Endothelial cell of umbilical vein (primary cell): ENCODE measurements at regions not wholly inside any gene's neighbourhood (a gene's known extent, or its start where the extent isn't known, plus 50 kb on each side); places are given as distances from the start of the nearest gene placed in this dataset.

Experiments used
- BruUV-seq: library from RNA; stranded (reverse); fragments of 400-500 nt; replicated peaks from 2 replicates; lab custom pipeline; 2021; lab: Mats Ljungman, UMichigan
- CTCF ChIA-PET: fragments of 300-600, 350-600 bp; sonication (Branson Sonifier 250); formaldehyde crosslinking; loops from one replicate; lab custom pipeline; 2021; ENCODE audit warnings: antibody characterized with exemption, inconsistent platforms; lab: Charles Lee
- POLR2A ChIA-PET: fragments of 300-600, 350-600 bp; sonication (Branson Sonifier 250); formaldehyde crosslinking; loops from one replicate; lab custom pipeline; 2021; ENCODE audit warnings: antibody characterized with exemption, inconsistent platforms; lab: Charles Lee
- DNase-seq: peaks from one replicate; pipeline ENCODE4 v3.0.0-alpha.2; 2011; ENCODE audit warnings: low read depth, low spot score
- FAIRE-seq: peaks from 2 replicates; lab custom pipeline; 2011; peaks lifted over from hg19 to GRCh38; lab: Jason Lieb, UNC
- H2AFZ ChIP-seq: 2 replicates; pipeline ENCODE4 v1.6.0; 2012; ENCODE audit warnings: low read depth, low read length, control low read depth, inconsistent platforms
- H3K27ac ChIP-seq: 2 replicates; pipeline ENCODE4 v1.5.1; 2011; ENCODE audit warnings: low read depth, mild to moderate bottlenecking, control low read depth, low read length, moderate library complexity; ENCODE audit not compliant: insufficient read depth
- H3K27me3 ChIP-seq, 2 experiments: 2 replicates each; pipeline versions ENCODE4 v1.6.0 to v1.6.1; 2011; ENCODE audit warnings: low read length in 2 of 2, mixed read lengths in 1 of 2; ENCODE audit not compliant: control insufficient read depth in 2 of 2, insufficient read depth in 2 of 2
- H3K36me3 ChIP-seq, 2 experiments: 2 replicates in 1 of 2; 3 replicates in 1 of 2; pipeline ENCODE4 v1.5.1; 2011; ENCODE audit warnings: low read length in 2 of 2, mild to moderate bottlenecking in 1 of 2, moderate library complexity in 1 of 2; ENCODE audit not compliant: control insufficient read depth in 2 of 2, insufficient read depth in 2 of 2; ENCODE audit errors: extremely low read depth in 1 of 2
- H3K4me1 ChIP-seq: 3 replicates; pipeline ENCODE4 v1.5.1; 2011; ENCODE audit warnings: mild to moderate bottlenecking, low read length; ENCODE audit not compliant: control insufficient read depth, insufficient read depth; ENCODE audit errors: extremely low read depth
- H3K4me2 ChIP-seq: 2 replicates; pipeline ENCODE4 v1.6.1; 2011; ENCODE audit warnings: low read length, control low read depth, mixed read lengths; ENCODE audit not compliant: insufficient read depth
- H3K4me3 ChIP-seq, 3 experiments: fragments of 200-600 bp in 1 of 3; sonication (generic), shearing (Covaris generic) in 1 of 3; replicated peaks in 1 of 3; 2 replicates each; pipeline ENCODE4 v1.5.1; 2011 to 2016; ENCODE audit warnings: control low read depth in 3 of 3, low read length in 3 of 3, mild to moderate bottlenecking in 2 of 3, inconsistent platforms in 1 of 3, low read depth in 1 of 3, moderate library complexity in 1 of 3; ENCODE audit not compliant: insufficient read depth in 1 of 3
- H3K79me2 ChIP-seq: 2 replicates; pipeline ENCODE4 v1.6.0; 2012; ENCODE audit warnings: low read length, inconsistent platforms; ENCODE audit not compliant: control insufficient read depth, insufficient read depth
- H3K9ac ChIP-seq: replicated peaks from 2 replicates; pipeline ENCODE3; 2011; ENCODE audit warnings: low read length, control low read depth; ENCODE audit not compliant: insufficient read depth; ENCODE audit errors: extremely low read depth
- H3K9me1 ChIP-seq: replicated peaks from 3 replicates; pipeline ENCODE4 v1.6.0; 2011; ENCODE audit warnings: mild to moderate bottlenecking, low read length; ENCODE audit not compliant: control insufficient read depth, insufficient read depth; ENCODE audit errors: extremely low read depth
- H3K9me3 ChIP-seq: replicated peaks from 2 replicates; pipeline ENCODE4 v1.5.1; 2012; ENCODE audit warnings: low read length, inconsistent platforms; ENCODE audit not compliant: control insufficient read depth, insufficient read depth
- H4K20me1 ChIP-seq: replicated peaks from 2 replicates; pipeline ENCODE3; 2011; ENCODE audit warnings: mild to moderate bottlenecking, low read length; ENCODE audit not compliant: control insufficient read depth, insufficient read depth; ENCODE audit errors: extremely low read depth
- EZH2 ChIP-seq: IDR thresholded peaks from 2 replicates; pipeline ENCODE4 v1.6.1; 2012; ENCODE audit warnings: borderline replicate concordance, low read depth, mild to moderate bottlenecking, moderate library complexity, low read length, inconsistent platforms; ENCODE audit not compliant: severe bottlenecking
- FOS ChIP-seq: IDR thresholded peaks from 2 replicates; pipeline ENCODE4 v1.6.1; 2011; ENCODE audit warnings: mild to moderate bottlenecking, low read length, moderate library complexity, borderline replicate concordance; ENCODE audit not compliant: insufficient read depth
- GATA2 ChIP-seq: IDR thresholded peaks from 2 replicates; pipeline ENCODE4 v1.7.0; 2011; ENCODE audit warnings: low read depth, mild to moderate bottlenecking, moderate library complexity, mixed read lengths, low read length; ENCODE audit not compliant: insufficient read length, insufficient read depth
- JUN ChIP-seq: IDR thresholded peaks from 2 replicates; pipeline ENCODE4 v1.6.1; 2011; ENCODE audit warnings: borderline replicate concordance, low read depth; ENCODE audit not compliant: insufficient read length, insufficient read depth
- MAX ChIP-seq: IDR thresholded peaks from 2 replicates; pipeline ENCODE4 v1.6.1; 2011; ENCODE audit not compliant: insufficient read depth, insufficient read length
- MYC ChIP-seq: IDR thresholded peaks from one replicate; pipeline ENCODE4 v1.6.1; 2011; ENCODE audit warnings: mild to moderate bottlenecking, low read depth, low read length
- POLR2A ChIP-seq: IDR thresholded peaks from 2 replicates; pipeline ENCODE4 v1.6.1; 2012; ENCODE audit warnings: low read depth, mild to moderate bottlenecking, control low read depth, low read length
- POLR2AphosphoS5 ChIP-seq: IDR thresholded peaks from 2 replicates; pipeline ENCODE4 v1.6.1; 2012; ENCODE audit warnings: low read depth, mild to moderate bottlenecking, control low read depth, low read length, moderate library complexity; ENCODE audit not compliant: insufficient read depth
- dilution Hi-C: fragments of 300-500 bp; cut with MboI; formaldehyde crosslinking; loops from one replicate; pipeline ENCODE4 v1.15.0; 2019; ENCODE audit warnings: low sequenced_read_pairs; ENCODE audit not compliant: extremely low pct_ligation_motif_present
- intact Hi-C: fragments of 100-400 bp; cut with micrococcal nuclease; formaldehyde crosslinking; loops from one replicate; pipeline ENCODE4 v1.10.0; 2022
- TF ChIP-seq, protein P1 (sequence below), 2 donors: IDR thresholded peaks; 1 replicate in 1 of 2; 2 replicates in 1 of 2; pipeline ENCODE4 v1.5.1; 2011; ENCODE audit warnings: low read length in 2 of 2, mild to moderate bottlenecking in 2 of 2, moderate library complexity in 2 of 2, control low read depth in 1 of 2, inconsistent platforms in 1 of 2, low read depth in 1 of 2; ENCODE audit not compliant: insufficient read depth in 1 of 2; ENCODE audit errors: extremely low read depth in 1 of 2

DNA sequence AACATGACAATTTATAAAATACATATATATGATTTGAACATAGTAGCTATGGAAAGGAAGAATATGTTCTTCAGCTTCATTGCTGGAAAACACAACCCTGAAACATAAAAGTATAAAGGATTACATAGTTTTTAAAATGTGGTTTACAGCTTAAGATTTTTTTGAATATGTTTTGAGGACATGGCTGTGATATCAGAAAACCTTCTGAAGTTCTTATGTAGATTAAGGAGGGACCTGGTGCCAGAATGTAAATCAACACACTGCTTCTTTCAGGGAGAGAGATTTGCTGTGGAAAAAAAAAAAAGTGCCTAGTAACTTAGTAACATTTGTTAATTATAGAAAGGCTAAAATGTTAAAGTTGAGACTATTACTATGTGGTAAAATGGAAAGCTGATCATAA lies 1261.8 kb downstream of the ADGRL3 start:
- H3K4me3 ChIP-seq = no peak overlapping the region
- peaks cover 7% of the 10 kb centered on the region for H3K9me3 ChIP-seq
- H3K79me2 ChIP-seq = no peaks in the 10 kb centered on the region
- no peak overlapping the region for H2AFZ ChIP-seq
- ChIA-PET CTCF (no interaction called here), POLR2A (no interaction called here)
- intact Hi-C loops (no loop called here), dilution Hi-C loops (no loop called here)
- DNase-seq (no peak), FAIRE-seq (no peak)
- H3K4me1 ChIP-seq = no peaks in the 10 kb centered on the region
- no peak overlapping the region for H3K4me2 ChIP-seq
- no peak overlapping the region for H3K27ac ChIP-seq
- TF ChIP-seq POLR2A (no peak), GATA2 (no peak), MYC (no peak), FOS (no peak), EZH2 (no peak), JUN (no peak), MAX (no peak), POLR2AphosphoS5 (no peak)
- TF ChIP-seq, protein P1, sequence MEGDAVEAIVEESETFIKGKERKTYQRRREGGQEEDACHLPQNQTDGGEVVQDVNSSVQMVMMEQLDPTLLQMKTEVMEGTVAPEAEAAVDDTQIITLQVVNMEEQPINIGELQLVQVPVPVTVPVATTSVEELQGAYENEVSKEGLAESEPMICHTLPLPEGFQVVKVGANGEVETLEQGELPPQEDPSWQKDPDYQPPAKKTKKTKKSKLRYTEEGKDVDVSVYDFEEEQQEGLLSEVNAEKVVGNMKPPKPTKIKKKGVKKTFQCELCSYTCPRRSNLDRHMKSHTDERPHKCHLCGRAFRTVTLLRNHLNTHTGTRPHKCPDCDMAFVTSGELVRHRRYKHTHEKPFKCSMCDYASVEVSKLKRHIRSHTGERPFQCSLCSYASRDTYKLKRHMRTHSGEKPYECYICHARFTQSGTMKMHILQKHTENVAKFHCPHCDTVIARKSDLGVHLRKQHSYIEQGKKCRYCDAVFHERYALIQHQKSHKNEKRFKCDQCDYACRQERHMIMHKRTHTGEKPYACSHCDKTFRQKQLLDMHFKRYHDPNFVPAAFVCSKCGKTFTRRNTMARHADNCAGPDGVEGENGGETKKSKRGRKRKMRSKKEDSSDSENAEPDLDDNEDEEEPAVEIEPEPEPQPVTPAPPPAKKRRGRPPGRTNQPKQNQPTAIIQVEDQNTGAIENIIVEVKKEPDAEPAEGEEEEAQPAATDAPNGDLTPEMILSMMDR (IDR thresholded peaks at IDR 0.05; ENCODE audit: extremely low read depth in 1 of 2, insufficient read depth in 1 of 2, low read depth in 1 of 2, low read length in 2 of 2) = no peak
- no peaks in the 10 kb centered on the region for H3K36me3 ChIP-seq
- no peaks in the 10 kb centered on the region for H3K9me1 ChIP-seq
- no peaks in the 10 kb centered on the region for H4K20me1 ChIP-seq
- no peak overlapping the region for H3K9ac ChIP-seq
- BruUV-seq = no TSS peak
- no peaks in the 10 kb centered on the region for H3K27me3 ChIP-seq
